GM19395 (cell line): ENCODE measurements at regions not wholly inside any gene's neighbourhood (a gene's known extent, or its start where the extent isn't known, plus 50 kb on each side); places are given as distances from the start of the nearest gene placed in this dataset.

Experiments
- ATAC-seq: cut with Tn5 transposase; IDR thresholded peaks from one replicate; pipeline ENCODE4 v1.9.1; 2021; ENCODE audit warnings: mild to moderate bottlenecking, moderate library complexity; ENCODE audit not compliant: unreplicated experiment

GRCh38 chr7:67955061-67955460, 958.4 kb downstream of the TYW1 start:
- no peak for ATAC-seq

GRCh38 chr7:67962863-67963262, 966.2 kb downstream of the TYW1 start:
- no peak for ATAC-seq

GRCh38 chr7:67976490-67976889, 979.9 kb downstream of the TYW1 start:
- ATAC-seq, result no peak

GRCh38 chr7:67983486-67983885, 986.9 kb downstream of the TYW1 start:
- no peak for ATAC-seq

- ATAC-seq, result no peak
Observed at GRCh38 chr7:67984326-67984725, 987.7 kb downstream of the TYW1 start.

GRCh38 chr7:67989142-67989541, 992.5 kb downstream of the TYW1 start:
- no peak for ATAC-seq

- no peak for ATAC-seq
Observed at GRCh38 chr7:67990003-67990402, 993.4 kb downstream of the TYW1 start.

GRCh38 chr7:67990716-67991115, 994.1 kb downstream of the TYW1 start:
- no peak for ATAC-seq

- ATAC-seq, result no peak
Observed at GRCh38 chr7:67992287-67992686, 995.7 kb downstream of the TYW1 start.

- ATAC-seq, result no peak
Observed at GRCh38 chr7:68005992-68006391, 1009.4 kb downstream of the TYW1 start.

GRCh38 chr7:68006619-68007018, 1010.0 kb downstream of the TYW1 start:
- no peak for ATAC-seq

GRCh38 chr7:68009716-68010115, 1013.1 kb downstream of the TYW1 start:
- no peak for ATAC-seq

GRCh38 chr7:68014031-68014736, 1017.6 kb downstream of the TYW1 start:
- ATAC-seq, result no peak

- no peak for ATAC-seq
Observed at GRCh38 chr7:68015122-68015977, 1018.7 kb downstream of the TYW1 start.

- ATAC-seq, result no peak
Observed at GRCh38 chr7:68015978-68016532, 1019.4 kb downstream of the TYW1 start.

GRCh38 chr7:68020102-68020501, 1023.5 kb downstream of the TYW1 start:
- ATAC-seq, result no peak

GRCh38 chr7:68025369-68025768, 1028.7 kb downstream of the TYW1 start:
- no peak for ATAC-seq

GRCh38 chr7:68030530-68030929, 1033.9 kb downstream of the TYW1 start:
- no peak for ATAC-seq

- no peak for ATAC-seq
Observed at GRCh38 chr7:68031180-68031943, 1034.7 kb downstream of the TYW1 start.

GRCh38 chr7:68038621-68039314, 1042.1 kb downstream of the TYW1 start:
- ATAC-seq, result no peak

GRCh38 chr7:68041554-68041953, 1044.9 kb downstream of the TYW1 start:
- no peak for ATAC-seq
